ENCODE measurements at regions not wholly inside any gene's neighbourhood (a gene's known extent, or its start where the extent isn't known, plus 50 kb on each side); places are given as distances from the start of the nearest gene placed in this dataset.
A peak's percentile ranks its signal among the peaks of the same experiment; 100 is the strongest.

GRCh38 chr2:43003702-43004101 lies 211.3 kb upstream of the HAAO start:
- TF ChIP-seq, protein P1, sequence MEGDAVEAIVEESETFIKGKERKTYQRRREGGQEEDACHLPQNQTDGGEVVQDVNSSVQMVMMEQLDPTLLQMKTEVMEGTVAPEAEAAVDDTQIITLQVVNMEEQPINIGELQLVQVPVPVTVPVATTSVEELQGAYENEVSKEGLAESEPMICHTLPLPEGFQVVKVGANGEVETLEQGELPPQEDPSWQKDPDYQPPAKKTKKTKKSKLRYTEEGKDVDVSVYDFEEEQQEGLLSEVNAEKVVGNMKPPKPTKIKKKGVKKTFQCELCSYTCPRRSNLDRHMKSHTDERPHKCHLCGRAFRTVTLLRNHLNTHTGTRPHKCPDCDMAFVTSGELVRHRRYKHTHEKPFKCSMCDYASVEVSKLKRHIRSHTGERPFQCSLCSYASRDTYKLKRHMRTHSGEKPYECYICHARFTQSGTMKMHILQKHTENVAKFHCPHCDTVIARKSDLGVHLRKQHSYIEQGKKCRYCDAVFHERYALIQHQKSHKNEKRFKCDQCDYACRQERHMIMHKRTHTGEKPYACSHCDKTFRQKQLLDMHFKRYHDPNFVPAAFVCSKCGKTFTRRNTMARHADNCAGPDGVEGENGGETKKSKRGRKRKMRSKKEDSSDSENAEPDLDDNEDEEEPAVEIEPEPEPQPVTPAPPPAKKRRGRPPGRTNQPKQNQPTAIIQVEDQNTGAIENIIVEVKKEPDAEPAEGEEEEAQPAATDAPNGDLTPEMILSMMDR (IDR thresholded peaks at IDR 0.05), result no peak
- DNase-seq (no peak), ATAC-seq (no peak)
- Histone ChIP-seq H3K36me3 (no peaks in the 10 kb centered on the region), H3K27me3 (no peaks in the 10 kb centered on the region), H3K4me3 (no peak overlapping the region), H3K4me1 (peaks cover 0 to 16% (median 0%) of the 10 kb centered on the region in 9 donors), H3K9me3 (peaks cover 0 to 9% (median 0%) of the 10 kb centered on the region in 11 donors), H3K27ac (no peak overlapping the region)
- 98 to 100% methylated on average over 2 of the region's 2 CpGs for WGBS, 2 donors
- intact Hi-C loops (cut with DNase I), result no loop called here

DNA sequence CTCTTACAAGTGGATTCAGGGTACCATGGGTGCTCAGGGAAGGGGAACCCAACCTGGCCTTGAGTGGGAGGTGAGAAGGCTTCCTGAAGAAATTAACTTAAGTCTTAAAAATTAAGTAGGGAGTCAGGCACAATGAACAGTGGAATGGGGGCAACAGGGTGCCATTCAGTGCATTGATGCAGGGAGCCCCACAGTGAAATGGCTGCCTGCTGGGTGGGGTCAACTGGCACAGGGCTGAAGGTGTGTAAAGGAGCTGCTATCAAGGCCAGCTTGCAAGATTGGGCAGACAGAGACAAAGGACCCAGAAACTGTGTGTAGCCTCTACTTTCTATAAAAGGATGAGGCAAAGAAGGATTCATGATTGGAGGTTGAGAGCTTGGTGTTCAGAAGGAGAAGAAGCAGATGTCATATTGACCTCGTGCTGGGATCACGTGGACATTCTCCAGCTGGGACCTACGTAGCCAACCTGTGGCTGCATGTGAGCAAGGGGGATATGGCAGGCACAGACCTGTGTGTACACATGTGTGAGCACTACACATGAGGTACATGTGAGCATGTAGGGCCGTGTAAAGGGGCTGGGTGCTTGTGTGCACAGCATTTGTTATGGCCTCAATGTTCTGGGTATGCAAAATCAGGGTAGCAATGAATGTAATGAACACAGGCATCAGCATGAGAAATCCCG lies 209.5 kb upstream of the HAAO start:
- TF ChIP-seq, protein P1 (IDR thresholded peaks at IDR 0.05), result no peak
- WGBS, 2 donors, result 93 to 95% methylated on average over 5 of the region's 5 CpGs
- Histone ChIP-seq H3K36me3 (no peaks in the 10 kb centered on the region), H3K27me3 (no peaks in the 10 kb centered on the region), H3K27ac (no peak overlapping the region), H3K9me3 (no peaks in the 10 kb centered on the region), H3K4me3 (no peak overlapping the region), H3K4me1 (peaks cover 0 to 16% (median 0%) of the 10 kb centered on the region in 9 donors)
- no peak for DNase-seq
- intact Hi-C loops (cut with DNase I), result no loop called here
- ATAC-seq, result no peak

GRCh38 chr2:43001055-43001378 lies 208.6 kb upstream of the HAAO start:
- no peak overlapping the region for H3K4me3 ChIP-seq
- TF ChIP-seq, protein P1 (IDR thresholded peaks at IDR 0.05), result no peak
- no peak overlapping the region for H3K27ac ChIP-seq
- H3K9me3 ChIP-seq, result peaks cover 0 to 4% (median under 1%) of the 10 kb centered on the region in 11 donors
- DNase-seq, result no peak
- 97 to 98% methylated on average over 4 of the region's 4 CpGs for WGBS, 2 donors
- no peaks in the 10 kb centered on the region for H3K27me3 ChIP-seq
- no peaks in the 10 kb centered on the region for H3K36me3 ChIP-seq
- intact Hi-C loops (cut with DNase I), result no loop called here
- ATAC-seq, result no peak
- H3K4me1 ChIP-seq, result peaks cover 0 to 14% (median 0%) of the 10 kb centered on the region in 9 donors

DNA sequence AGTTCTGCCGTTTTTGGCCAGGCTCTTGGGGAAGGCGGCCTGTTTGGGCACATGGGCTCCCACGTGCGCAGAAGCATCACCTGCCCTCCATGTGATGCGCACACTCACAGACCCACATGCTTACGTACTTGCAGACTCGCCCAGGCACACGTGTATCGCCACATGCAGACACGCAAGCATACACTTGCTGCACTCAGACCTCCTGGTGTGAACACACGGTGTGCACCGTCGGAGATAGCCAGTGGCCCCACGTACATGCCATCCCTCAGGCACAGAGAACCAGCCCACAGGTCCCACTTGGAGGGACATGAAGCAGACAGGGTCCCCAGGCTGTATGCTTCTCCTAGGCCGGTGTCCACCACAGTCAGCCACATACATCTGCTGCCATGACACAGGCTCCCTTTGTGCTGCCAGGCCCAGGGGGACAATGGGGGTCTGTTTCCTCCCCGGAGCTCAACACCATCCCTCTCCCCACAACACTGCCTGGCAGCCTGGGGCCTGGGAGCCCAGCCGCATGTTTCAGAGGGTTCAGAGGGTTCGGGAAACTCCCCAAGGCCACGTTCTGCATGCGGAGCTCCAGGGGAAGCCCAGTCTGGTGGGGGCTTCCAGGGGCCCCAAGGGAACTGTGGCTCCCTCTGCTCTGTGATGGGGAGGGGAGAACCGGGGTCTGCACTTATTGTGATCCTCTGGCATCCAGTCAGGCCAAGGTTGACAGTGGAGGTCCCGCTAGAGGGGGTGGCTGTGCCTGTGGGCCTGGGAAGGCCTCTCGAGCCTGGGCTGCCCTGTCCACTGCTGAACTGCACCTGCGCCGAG lies 208.1 kb upstream of the HAAO start:
- intact Hi-C loops (cut with DNase I), result loop anchor here in 1 of 10 donors (1.0 kb wide), 1 partner anchor 15 kb away; no protein-coding TSS in a partner anchor

More for the DNA sequence above, 208.1 kb upstream of the HAAO start:
- no peak overlapping the region for H3K27ac ChIP-seq
- ATAC-seq (peak in 3 of 8 donors; percentile 19 to 42 (median 25)), DNase-seq (no peak)
- no peak overlapping the region for H3K4me3 ChIP-seq
- TF ChIP-seq, protein P1 (IDR thresholded peaks at IDR 0.05), result no peak
- peaks cover 0 to 9% (median 4%) of the 10 kb centered on the region in 11 donors for H3K9me3 ChIP-seq
- 89 to 91% methylated on average over 24 of the region's 25 CpGs for WGBS, 2 donors
- no peaks in the 10 kb centered on the region for H3K27me3 ChIP-seq
- no peaks in the 10 kb centered on the region for H3K36me3 ChIP-seq
- H3K4me1 ChIP-seq, result peaks cover 0 to 8% (median 0%) of the 10 kb centered on the region in 9 donors

Measured in heart right ventricle (tissue), 16 donors.